Inferior parietal cortex (tissue), 1 donor: ENCODE measurements at regions not wholly inside any gene's neighbourhood (a gene's known extent, or its start where the extent isn't known, plus 50 kb on each side); places are given as distances from the start of the nearest gene placed in this dataset.

Experiments
- DNase-seq: peaks from one replicate; pipeline ENCODE4 v3.0.0-alpha.2; 2016; ENCODE audit errors: extremely low spot score

GRCh38 chr3:147851062-147851461 lies 441.9 kb downstream of the ZIC1 start:
- no peak for DNase-seq

DNA sequence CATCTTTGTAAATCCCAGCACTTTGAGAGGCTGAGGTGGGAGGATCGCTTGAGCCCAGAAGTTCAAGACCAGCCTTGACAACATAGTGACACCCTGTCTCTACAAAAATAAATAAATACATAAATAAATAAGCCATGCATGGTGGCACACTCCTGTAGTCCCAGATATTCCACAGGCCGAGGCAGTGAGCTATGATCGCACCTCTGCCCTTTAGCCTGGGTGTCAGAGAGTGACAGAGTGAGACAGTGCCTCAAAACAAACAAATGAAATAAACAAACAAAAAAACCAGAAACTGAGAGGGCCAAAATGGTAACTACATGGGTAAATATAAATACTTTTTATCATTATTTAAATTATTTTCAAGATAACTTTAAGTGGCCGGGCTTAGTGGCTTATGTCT lies 445.4 kb downstream of the ZIC1 start:
- no peak for DNase-seq

DNA sequence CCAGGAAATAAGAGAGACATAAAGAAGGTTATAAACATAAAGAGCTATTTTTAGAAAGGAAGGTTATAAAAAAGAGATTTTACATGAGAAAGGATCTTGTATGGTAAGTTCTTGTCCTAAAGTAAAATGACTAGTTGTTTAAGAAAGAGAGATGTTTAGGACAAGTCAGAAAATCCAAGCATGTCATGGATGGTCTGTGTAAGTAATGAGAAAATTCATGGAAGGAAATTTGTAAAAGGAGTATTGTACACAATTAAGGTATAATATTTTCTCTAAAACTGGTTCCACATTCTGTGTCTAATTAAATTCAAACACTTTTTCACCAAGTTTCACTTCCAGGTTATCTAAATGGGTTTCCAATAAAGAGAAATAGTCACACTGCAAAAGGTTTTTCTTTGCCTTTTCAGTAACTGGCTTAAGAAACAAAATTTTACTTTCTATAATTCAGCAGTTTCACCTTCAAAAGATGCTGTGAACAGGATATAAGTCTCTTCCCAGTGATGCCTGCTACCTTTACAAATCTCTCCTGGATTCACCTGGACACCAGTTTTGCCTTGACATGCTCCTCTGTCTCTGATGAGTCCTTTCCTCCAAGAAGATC lies 455.7 kb downstream of the ZIC1 start:
- DNase-seq = no peak

GRCh38 chr3:147866561-147866960 lies 457.4 kb downstream of the ZIC1 start:
- DNase-seq = no peak

DNA sequence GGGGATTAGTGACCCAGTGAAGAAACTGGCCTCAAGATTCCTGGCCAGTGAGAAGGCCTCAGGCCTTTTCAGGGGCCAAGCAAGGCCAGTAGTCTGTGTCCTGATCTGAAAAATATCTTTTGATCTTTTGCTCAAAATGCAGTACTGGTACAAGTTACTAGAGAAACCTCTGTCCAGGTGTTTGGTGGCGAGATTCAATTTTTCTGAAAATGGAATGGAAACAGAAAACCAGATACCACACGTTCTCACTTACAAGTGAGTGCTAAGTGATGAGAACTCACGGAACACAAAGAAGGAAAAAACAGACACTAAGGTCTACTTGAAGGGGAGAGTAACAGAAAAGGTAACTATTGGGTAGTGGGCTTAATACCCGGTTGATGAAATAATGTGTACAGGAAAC lies 463.4 kb downstream of the ZIC1 start:
- no peak for DNase-seq

DNA sequence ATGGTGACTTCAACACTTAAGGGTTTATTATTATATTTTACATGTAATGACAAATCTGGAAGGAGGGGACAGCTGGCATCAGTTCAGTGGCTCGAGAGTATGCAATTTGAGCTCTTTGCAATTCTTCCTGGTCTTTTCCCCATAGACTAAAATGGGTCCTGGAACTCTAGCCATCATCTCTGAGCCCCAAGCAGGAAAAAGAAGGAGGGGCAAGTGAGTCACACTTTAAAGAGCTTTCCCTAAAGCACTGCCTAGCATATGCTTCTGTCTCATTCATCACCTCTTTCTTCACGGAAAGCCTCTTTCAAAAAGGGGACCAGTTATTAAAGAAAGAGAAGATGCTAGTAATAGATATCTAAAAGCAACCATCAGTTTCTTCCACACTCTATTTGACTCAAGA lies 466.3 kb downstream of the ZIC1 start:
- DNase-seq = no peak

DNA sequence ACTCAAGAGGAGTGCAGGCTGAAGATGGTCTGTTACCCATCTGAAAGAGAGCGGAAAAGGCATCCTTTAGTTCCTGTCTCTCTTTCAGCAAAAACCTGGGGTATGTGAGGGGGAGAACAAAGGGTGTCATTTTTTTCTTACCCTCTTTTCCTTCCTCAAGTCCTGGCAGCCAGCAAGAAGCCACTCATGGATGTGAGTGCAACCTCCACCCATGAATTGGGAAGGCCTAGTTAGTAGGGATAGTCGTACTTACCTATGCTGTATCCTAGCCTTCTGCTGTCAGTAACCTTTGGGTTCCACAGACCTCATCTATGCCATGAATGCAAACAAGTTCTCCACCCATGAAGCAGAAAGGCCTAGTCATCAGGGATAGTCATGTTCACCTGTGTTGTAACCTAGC lies 472.8 kb downstream of the ZIC1 start:
- DNase-seq = no peak

- DNase-seq = no peak
Observed at GRCh38 chr3:147886879-147887278, 477.7 kb downstream of the ZIC1 start.

DNA sequence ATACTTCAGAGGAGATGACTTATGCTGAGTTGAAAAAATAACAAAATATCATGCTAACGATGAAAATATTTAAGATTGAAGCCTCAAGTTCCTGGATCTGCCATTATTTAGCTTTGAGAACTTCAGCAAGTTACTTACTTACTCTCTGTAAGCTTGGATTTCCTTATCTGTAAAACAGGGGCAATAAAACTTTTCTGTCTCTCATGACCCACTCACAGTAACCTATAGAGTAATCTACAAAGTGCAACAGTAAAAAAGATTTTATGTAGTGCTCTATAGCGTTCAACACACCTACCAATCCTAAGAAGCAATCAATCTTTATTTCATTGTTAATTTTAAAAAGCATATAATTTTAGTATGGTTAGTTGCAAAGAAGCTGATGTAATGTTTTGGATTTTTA lies 478.6 kb downstream of the ZIC1 start:
- no peak for DNase-seq

- DNase-seq = no peak
Observed at GRCh38 chr3:147890114-147890513, 480.9 kb downstream of the ZIC1 start.

DNA sequence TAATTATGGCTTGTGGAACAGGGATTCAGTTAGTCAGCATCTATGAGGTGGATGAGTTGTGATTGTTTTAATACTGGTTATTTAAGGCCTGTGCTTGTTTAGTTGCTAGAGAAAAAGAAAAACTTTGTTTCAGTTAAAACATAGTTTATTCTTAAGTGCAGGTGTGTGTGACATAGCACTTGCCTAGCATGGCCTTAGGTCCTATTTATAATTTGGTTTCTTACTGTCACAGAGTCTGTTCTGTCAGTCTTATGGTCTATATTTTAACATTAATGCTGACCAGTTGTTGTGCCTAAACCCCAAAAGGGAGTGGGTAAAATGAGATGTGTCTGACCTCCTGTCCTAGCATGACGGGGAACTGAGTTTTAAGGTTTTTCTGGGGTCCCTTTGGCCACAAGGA lies 486.3 kb downstream of the ZIC1 start:
- no peak for DNase-seq

GRCh38 chr3:147900851-147901250 lies 491.7 kb downstream of the ZIC1 start:
- DNase-seq = no peak

GRCh38 chr3:147903026-147903425 lies 493.9 kb downstream of the ZIC1 start:
- no peak for DNase-seq

GRCh38 chr3:147904421-147904820 lies 495.3 kb downstream of the ZIC1 start:
- DNase-seq = no peak

DNA sequence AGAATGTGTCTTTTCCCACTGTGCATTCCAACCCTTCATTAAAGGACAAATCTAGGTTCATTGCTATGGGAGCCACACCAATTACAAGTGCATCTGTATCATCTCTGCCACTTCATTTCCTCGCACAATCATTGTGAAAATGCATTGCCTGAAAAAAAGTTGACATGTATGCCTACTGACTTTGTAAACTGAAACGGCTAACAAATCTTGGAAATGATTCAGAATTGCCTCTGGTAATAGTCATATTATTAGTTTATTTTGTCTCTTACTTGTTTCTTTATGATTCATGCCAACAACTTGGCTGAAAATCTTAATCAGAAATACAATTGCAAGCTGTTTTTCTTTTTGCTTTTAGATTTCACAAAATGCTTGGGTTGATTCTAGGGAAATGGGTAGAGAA lies 497.1 kb downstream of the ZIC1 start:
- DNase-seq = no peak

DNA sequence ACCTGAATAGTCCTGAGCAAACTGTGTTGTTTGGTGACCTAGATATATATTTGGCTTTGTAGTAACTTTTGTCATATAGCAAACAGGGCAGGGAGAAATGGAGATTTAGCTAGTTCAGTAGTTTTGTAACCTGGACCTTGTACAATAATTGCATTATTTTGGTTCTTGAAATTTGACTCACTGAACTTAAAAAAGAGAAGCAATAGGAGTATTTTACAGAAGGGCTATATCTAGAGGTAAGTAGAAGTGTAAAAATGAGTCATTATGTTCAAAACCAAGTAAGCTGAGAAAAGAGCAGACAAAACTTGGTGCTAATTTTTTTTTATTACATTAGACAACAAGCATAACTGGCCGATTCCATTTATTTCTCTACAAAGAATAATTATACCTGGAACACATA lies 505.4 kb downstream of the ZIC1 start:
- DNase-seq = no peak

DNA sequence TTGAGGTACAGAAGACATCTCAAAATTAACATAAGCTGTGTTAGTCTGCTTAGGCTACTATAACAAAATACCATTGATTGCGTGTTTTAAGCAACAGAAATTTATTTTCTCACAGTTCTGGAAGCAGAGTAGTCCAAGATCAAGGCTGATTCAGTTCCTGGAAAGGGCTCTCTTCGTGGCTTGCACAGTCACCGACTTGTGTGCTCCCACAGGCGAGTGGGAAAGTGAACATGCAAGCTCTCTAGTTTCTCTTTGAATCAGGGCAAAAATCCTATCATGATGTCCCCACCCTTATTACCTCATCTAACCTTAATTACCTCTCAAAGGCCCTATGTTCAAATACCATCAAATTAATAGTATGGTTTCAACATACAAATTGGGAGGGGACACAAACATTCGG lies 505.9 kb downstream of the ZIC1 start:
- DNase-seq = no peak

GRCh38 chr3:147919496-147919895 lies 510.3 kb downstream of the ZIC1 start:
- no peak for DNase-seq

- no peak for DNase-seq
Observed at GRCh38 chr3:147921051-147921450, 511.9 kb downstream of the ZIC1 start.

- no peak for DNase-seq
Observed at GRCh38 chr3:147924755-147925154, 515.6 kb downstream of the ZIC1 start.

- no peak for DNase-seq
Observed at GRCh38 chr3:147925272-147925671, 516.1 kb downstream of the ZIC1 start.

DNA sequence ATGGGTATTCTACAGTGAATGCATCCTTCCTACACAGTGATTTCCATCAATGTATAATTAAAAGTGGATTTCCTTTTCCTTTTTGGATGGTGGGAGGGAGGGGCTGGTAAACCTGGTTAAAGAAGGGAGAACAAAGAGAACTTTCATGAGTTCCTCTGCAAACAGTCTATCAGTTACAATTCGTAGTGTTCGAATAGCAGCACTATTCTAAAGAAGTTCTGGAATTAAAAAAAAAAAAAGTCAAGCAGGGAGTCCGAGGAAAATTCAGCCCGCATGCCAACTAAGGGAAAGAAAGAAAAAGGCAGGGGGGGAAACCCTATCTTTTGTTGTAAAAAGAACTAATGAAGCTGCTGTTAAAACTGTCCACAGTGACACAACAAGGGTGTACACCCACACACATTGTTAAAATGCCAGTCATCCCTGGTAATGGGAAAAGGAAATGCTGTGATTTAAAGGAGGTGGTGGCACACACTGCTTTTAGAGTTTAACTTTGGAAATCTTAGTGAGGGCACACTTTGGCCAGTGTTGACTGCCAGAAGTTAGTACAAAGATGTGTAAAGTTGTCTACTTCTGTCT lies 521.2 kb downstream of the ZIC1 start:
- no peak for DNase-seq

DNA sequence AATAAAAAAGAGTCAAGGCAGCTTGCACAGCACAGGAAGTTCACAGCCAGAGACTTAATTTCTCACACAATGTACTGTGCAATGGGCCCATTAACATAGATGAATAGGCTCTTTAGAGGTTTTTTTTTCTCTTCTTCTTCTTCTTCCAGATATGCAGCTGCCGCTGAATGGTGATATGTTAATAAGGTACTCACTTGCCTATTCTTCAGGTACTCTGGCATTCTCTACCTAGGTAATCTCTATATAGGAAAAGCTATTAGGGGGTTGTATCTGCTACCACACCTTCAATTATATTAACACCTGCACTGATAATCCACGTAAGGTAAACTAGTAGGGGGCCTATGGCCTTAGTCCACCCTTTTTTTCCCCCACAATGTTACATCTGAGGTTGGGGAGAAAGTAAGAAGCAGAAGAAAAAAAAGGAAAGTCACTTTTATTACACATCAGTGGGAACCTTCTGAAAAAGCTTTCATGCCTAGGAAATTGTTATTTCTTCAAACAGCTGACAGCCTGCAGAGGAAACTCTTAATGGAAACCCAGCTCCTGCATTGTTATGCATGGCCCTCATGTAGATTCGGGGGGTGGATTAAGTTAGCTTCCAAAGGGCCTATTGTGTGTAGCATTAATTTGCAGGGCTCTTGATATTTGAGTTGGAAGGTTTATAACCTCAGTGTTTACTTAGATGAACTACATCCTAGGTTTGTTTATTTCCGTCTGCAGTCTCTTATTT lies 525.5 kb downstream of the ZIC1 start:
- DNase-seq = no peak

DNA sequence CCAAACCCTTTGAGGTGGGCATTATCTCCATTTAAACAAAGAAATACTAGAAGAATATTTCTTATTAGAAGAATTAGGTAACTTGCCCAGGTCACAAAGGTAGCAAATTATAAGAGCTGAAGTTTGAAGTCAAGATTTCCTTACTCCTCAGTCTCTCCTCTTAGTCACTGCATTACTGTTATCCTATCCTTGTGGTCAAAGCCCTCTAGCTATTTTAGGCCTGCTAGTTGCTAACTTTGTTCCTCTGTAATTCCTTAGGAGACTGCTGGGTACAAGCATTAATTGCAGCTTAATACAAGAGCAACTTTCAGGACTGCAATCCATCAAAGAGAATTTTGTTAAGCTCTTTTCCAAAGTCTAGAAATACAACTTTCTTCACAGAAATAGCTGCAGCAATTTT lies 528.2 kb downstream of the ZIC1 start:
- DNase-seq = no peak
